ENCODE measurements at regions not wholly inside any gene's neighbourhood (a gene's known extent, or its start where the extent isn't known, plus 50 kb on each side); places are given as distances from the start of the nearest gene placed in this dataset.

GRCh38 chr12:75568393-75568792 lies 57.0 kb upstream of the KRR1 start:
- no peaks in the 10 kb centered on the region for H3K9me3 ChIP-seq (ENCODE audit: control insufficient read depth, low read length)
- H3K27ac ChIP-seq (ENCODE audit: insufficient read depth, low read length, poor library complexity, severe bottlenecking): no peak overlapping the region
- no peak for DNase-seq
- no peaks in the 10 kb centered on the region for H3K27me3 ChIP-seq (replicated peaks; ENCODE audit: control insufficient read depth, insufficient read depth, low read length, poor library complexity, severe bottlenecking)
- H3K36me3 ChIP-seq (ENCODE audit: control insufficient read depth, insufficient read depth, low read length): no peaks in the 10 kb centered on the region
- H3K4me3 ChIP-seq (ENCODE audit: insufficient read depth, low read depth, low read length, poor library complexity, severe bottlenecking): no peak overlapping the region
- H3K4me1 ChIP-seq (ENCODE audit: control insufficient read depth, insufficient read depth, low read length, poor library complexity, severe bottlenecking): no peaks in the 10 kb centered on the region

- no peaks in the 10 kb centered on the region for H3K9me3 ChIP-seq (ENCODE audit: control insufficient read depth, low read length)
- DNase-seq: no peak
- no peaks in the 10 kb centered on the region for H3K36me3 ChIP-seq (ENCODE audit: control insufficient read depth, insufficient read depth, low read length)
- H3K4me1 ChIP-seq (ENCODE audit: control insufficient read depth, insufficient read depth, low read length, poor library complexity, severe bottlenecking): no peaks in the 10 kb centered on the region
- no peak overlapping the region for H3K27ac ChIP-seq (ENCODE audit: insufficient read depth, low read length, poor library complexity, severe bottlenecking)
- H3K4me3 ChIP-seq (ENCODE audit: insufficient read depth, low read depth, low read length, poor library complexity, severe bottlenecking): no peak overlapping the region
- no peaks in the 10 kb centered on the region for H3K27me3 ChIP-seq (replicated peaks; ENCODE audit: control insufficient read depth, insufficient read depth, low read length, poor library complexity, severe bottlenecking)
Observed at GRCh38 chr12:75565795-75566194, 54.4 kb upstream of the KRR1 start.

- Histone ChIP-seq H3K27ac (ENCODE audit: insufficient read depth, low read length, poor library complexity, severe bottlenecking) (no peak overlapping the region), H3K9me3 (ENCODE audit: control insufficient read depth, low read length) (no peaks in the 10 kb centered on the region), H3K27me3 (replicated peaks; ENCODE audit: control insufficient read depth, insufficient read depth, low read length, poor library complexity, severe bottlenecking) (no peaks in the 10 kb centered on the region), H3K4me1 (ENCODE audit: control insufficient read depth, insufficient read depth, low read length, poor library complexity, severe bottlenecking) (no peaks in the 10 kb centered on the region), H3K4me3 (ENCODE audit: insufficient read depth, low read depth, low read length, poor library complexity, severe bottlenecking) (no peak overlapping the region), H3K36me3 (ENCODE audit: control insufficient read depth, insufficient read depth, low read length) (no peaks in the 10 kb centered on the region)
- DNase-seq: no peak
Observed at GRCh38 chr12:75564852-75565251, 53.4 kb upstream of the KRR1 start.

- Histone ChIP-seq H3K36me3 (ENCODE audit: control insufficient read depth, insufficient read depth, low read length) (no peaks in the 10 kb centered on the region), H3K27ac (ENCODE audit: insufficient read depth, low read length, poor library complexity, severe bottlenecking) (no peak overlapping the region), H3K9me3 (ENCODE audit: control insufficient read depth, low read length) (no peaks in the 10 kb centered on the region), H3K4me1 (ENCODE audit: control insufficient read depth, insufficient read depth, low read length, poor library complexity, severe bottlenecking) (no peaks in the 10 kb centered on the region), H3K4me3 (ENCODE audit: insufficient read depth, low read depth, low read length, poor library complexity, severe bottlenecking) (no peak overlapping the region), H3K27me3 (replicated peaks; ENCODE audit: control insufficient read depth, insufficient read depth, low read length, poor library complexity, severe bottlenecking) (no peaks in the 10 kb centered on the region)
- DNase-seq: no peak
Observed at GRCh38 chr12:75564398-75564797, 53.0 kb upstream of the KRR1 start.

- Histone ChIP-seq H3K27ac (ENCODE audit: insufficient read depth, low read length, poor library complexity, severe bottlenecking) (no peak overlapping the region), H3K4me1 (ENCODE audit: control insufficient read depth, insufficient read depth, low read length, poor library complexity, severe bottlenecking) (no peaks in the 10 kb centered on the region), H3K36me3 (ENCODE audit: control insufficient read depth, insufficient read depth, low read length) (no peaks in the 10 kb centered on the region), H3K27me3 (replicated peaks; ENCODE audit: control insufficient read depth, insufficient read depth, low read length, poor library complexity, severe bottlenecking) (no peaks in the 10 kb centered on the region), H3K4me3 (ENCODE audit: insufficient read depth, low read depth, low read length, poor library complexity, severe bottlenecking) (no peak overlapping the region), H3K9me3 (ENCODE audit: control insufficient read depth, low read length) (no peaks in the 10 kb centered on the region)
- no peak for DNase-seq
Observed at GRCh38 chr12:75563351-75563750, 51.9 kb upstream of the KRR1 start.

- Histone ChIP-seq H3K9me3 (ENCODE audit: control insufficient read depth, low read length) (no peaks in the 10 kb centered on the region), H3K27me3 (replicated peaks; ENCODE audit: control insufficient read depth, insufficient read depth, low read length, poor library complexity, severe bottlenecking) (no peaks in the 10 kb centered on the region), H3K36me3 (ENCODE audit: control insufficient read depth, insufficient read depth, low read length) (no peaks in the 10 kb centered on the region), H3K4me3 (ENCODE audit: insufficient read depth, low read depth, low read length, poor library complexity, severe bottlenecking) (no peak overlapping the region), H3K27ac (ENCODE audit: insufficient read depth, low read length, poor library complexity, severe bottlenecking) (no peak overlapping the region), H3K4me1 (ENCODE audit: control insufficient read depth, insufficient read depth, low read length, poor library complexity, severe bottlenecking) (no peaks in the 10 kb centered on the region)
- no peak for DNase-seq
Observed at GRCh38 chr12:75561921-75562320, 50.5 kb upstream of the KRR1 start.

All from effector memory CD4-positive, alpha-beta T cell (primary cell).